H9 (cell line): ENCODE measurements at regions not wholly inside any gene's neighbourhood (a gene's known extent, or its start where the extent isn't known, plus 50 kb on each side); places are given as distances from the start of the nearest gene placed in this dataset.

Experiments
- DNase-seq: peaks from one replicate; pipeline ENCODE4 v3.0.0-alpha.2; 2017
- H2AFZ ChIP-seq: one replicate; pipeline ENCODE4 v1.6.1; 2013; ENCODE audit warnings: mild to moderate bottlenecking, low read length, control low read depth, moderate library complexity
- H2AK5ac ChIP-seq: 2 replicates; pipeline ENCODE4 v1.6.1; 2013; ENCODE audit warnings: low read length, control low read depth, mixed read lengths; ENCODE audit not compliant: insufficient read length
- H2BK120ac ChIP-seq: one replicate; pipeline ENCODE4 v1.6.1; 2013; ENCODE audit warnings: low read depth, mild to moderate bottlenecking, low read length, control low read depth, inconsistent platforms; ENCODE audit not compliant: poor library complexity, severe bottlenecking
- H2BK12ac ChIP-seq: 2 replicates; pipeline ENCODE4 v1.6.1; 2013; ENCODE audit warnings: low read length, control low read depth, mixed read lengths, low read depth; ENCODE audit not compliant: insufficient read length
- H2BK15ac ChIP-seq: 2 replicates; pipeline ENCODE4 v1.6.1; 2013; ENCODE audit warnings: low read depth, low read length, control low read depth
- H2BK20ac ChIP-seq: one replicate; pipeline ENCODE4 v1.6.1; 2013; ENCODE audit warnings: low read depth, mild to moderate bottlenecking, low read length, control low read depth, inconsistent platforms; ENCODE audit not compliant: poor library complexity, severe bottlenecking
- H2BK5ac ChIP-seq: 2 replicates; pipeline ENCODE4 v1.6.1; 2013; ENCODE audit warnings: low read length, control low read depth, mixed read lengths; ENCODE audit not compliant: insufficient read length
- H3K14ac ChIP-seq: 2 replicates; pipeline ENCODE4 v1.6.1; 2013; ENCODE audit warnings: low read length, control low read depth; ENCODE audit not compliant: insufficient read depth
- H3K18ac ChIP-seq: 2 replicates; pipeline ENCODE4 v1.6.1; 2013; ENCODE audit warnings: low read depth, mild to moderate bottlenecking, mixed read lengths, low read length, control low read depth; ENCODE audit not compliant: insufficient read length
- H3K23ac ChIP-seq: 2 replicates; pipeline ENCODE4 v1.6.1; 2013; ENCODE audit warnings: low read length, control low read depth, mixed read lengths, low read depth; ENCODE audit not compliant: insufficient read length
- H3K23me2 ChIP-seq: 2 replicates; pipeline ENCODE4 v1.6.1; 2013; ENCODE audit warnings: low read depth, mild to moderate bottlenecking, mixed read lengths, low read length, control low read depth; ENCODE audit not compliant: insufficient read length, poor library complexity, severe bottlenecking
- H3K27ac ChIP-seq: 2 replicates; pipeline ENCODE4 v1.5.1; 2013; ENCODE audit warnings: low read length, control low read depth, mixed read lengths, low read depth; ENCODE audit not compliant: insufficient read length
- H3K27me3 ChIP-seq: 2 replicates; pipeline ENCODE4 v1.6.1; 2013; ENCODE audit warnings: low read length, control low read depth, inconsistent platforms; ENCODE audit not compliant: insufficient read depth
- H3K4ac ChIP-seq: 2 replicates; pipeline ENCODE4 v1.6.1; 2013; ENCODE audit warnings: low read depth, mild to moderate bottlenecking, control low read depth, inconsistent platforms, low read length, moderate library complexity
- H3K4me1 ChIP-seq: 2 replicates; pipeline ENCODE4 v1.6.1; 2013; ENCODE audit warnings: low read length, control low read depth, inconsistent platforms; ENCODE audit not compliant: insufficient read depth
- H3K4me2 ChIP-seq: 2 replicates; pipeline ENCODE4 v1.6.1; 2013; ENCODE audit warnings: low read length, control low read depth, mixed read lengths; ENCODE audit not compliant: insufficient read length, insufficient read depth
- H3K56ac ChIP-seq: 2 replicates; pipeline ENCODE4 v1.6.1; 2013; ENCODE audit warnings: low read depth, mild to moderate bottlenecking, mixed read lengths, low read length, control low read depth; ENCODE audit not compliant: insufficient read length
- H3K79me1 ChIP-seq: 2 replicates; pipeline ENCODE4 v1.6.1; 2013; ENCODE audit warnings: low read depth, mild to moderate bottlenecking, moderate library complexity, low read length, control low read depth, inconsistent platforms; ENCODE audit not compliant: insufficient read depth, poor library complexity, severe bottlenecking
- H3K79me2 ChIP-seq: 2 replicates; pipeline ENCODE4 v1.6.1; 2013; ENCODE audit warnings: low read length, control low read depth, inconsistent platforms; ENCODE audit not compliant: insufficient read depth
- H3K9ac ChIP-seq: 2 replicates; pipeline ENCODE4 v1.6.1; 2013; ENCODE audit warnings: low read length, control low read depth, mixed read lengths; ENCODE audit not compliant: insufficient read length; ENCODE audit errors: extremely low read depth
- H3K9me3 ChIP-seq: one replicate; pipeline ENCODE4 v1.6.1; 2013; ENCODE audit warnings: low read depth, low read length, inconsistent platforms; ENCODE audit not compliant: control insufficient read depth
- H3T11ph ChIP-seq: one replicate; pipeline ENCODE4 v1.6.1; 2013; ENCODE audit warnings: mild to moderate bottlenecking, low read length, control low read depth, inconsistent platforms
- H4K20me1 ChIP-seq: one replicate; pipeline ENCODE4 v1.6.1; 2013; ENCODE audit not compliant: control insufficient read depth, insufficient read length, insufficient read depth
- H4K5ac ChIP-seq: 2 replicates; pipeline ENCODE4 v1.6.1; 2013; ENCODE audit warnings: low read depth, mild to moderate bottlenecking, mixed read lengths, low read length, control low read depth; ENCODE audit not compliant: insufficient read length
- H4K8ac ChIP-seq: replicated peaks from 2 replicates; pipeline ENCODE4 v1.6.1; 2013; ENCODE audit warnings: low read length, control low read depth, mixed read lengths, low read depth; ENCODE audit not compliant: insufficient read length
- H4K91ac ChIP-seq: 2 replicates; pipeline ENCODE4 v1.6.1; 2013; ENCODE audit warnings: low read depth, mild to moderate bottlenecking, moderate library complexity, mixed read lengths, low read length, control low read depth; ENCODE audit not compliant: insufficient read length
- H3K27ac Mint-ChIP-seq, 3 experiments: 2 replicates in 2 of 3; 3 replicates in 1 of 3; pipeline ENCODE4 v1.8.0; 2020 to 2021; ENCODE audit warnings: mixed read lengths in 3 of 3, mild to moderate bottlenecking in 1 of 3, moderate library complexity in 1 of 3
- H3K27me3 Mint-ChIP-seq: 2 replicates; pipeline ENCODE4 v1.8.0; 2021; ENCODE audit warnings: low read depth, mild to moderate bottlenecking, moderate library complexity, mixed read lengths
- H3K36me3 Mint-ChIP-seq, 3 experiments: 2 replicates in 2 of 3; 3 replicates in 1 of 3; pipeline ENCODE4 v1.8.0; 2020 to 2021; ENCODE audit warnings: low read depth in 3 of 3, mixed read lengths in 3 of 3; ENCODE audit not compliant: insufficient read depth in 1 of 3
- H3K4me1 Mint-ChIP-seq, 2 experiments: 2 replicates each; pipeline ENCODE4 v1.8.0; 2020; ENCODE audit warnings: mixed read lengths in 2 of 2
- H3K4me3 Mint-ChIP-seq, 2 experiments: 2 replicates in 1 of 2; 3 replicates in 1 of 2; pipeline ENCODE4 v1.8.0; 2020 to 2021; ENCODE audit warnings: mild to moderate bottlenecking in 2 of 2, mixed read lengths in 2 of 2, moderate library complexity in 1 of 2
- H3K9me3 Mint-ChIP-seq, 2 experiments: 2 replicates in 1 of 2; 3 replicates in 1 of 2; pipeline ENCODE4 v1.8.0; 2020; ENCODE audit warnings: mild to moderate bottlenecking in 2 of 2, mixed read lengths in 2 of 2, moderate library complexity in 1 of 2
- TF ChIP-seq, protein P1 (sequence below): fragments of 200-600 bp; sonication (generic); conservative IDR thresholded peaks from 3 replicates; pipeline ENCODE4 v1.8.0; 2021; ENCODE audit warnings: antibody characterized with exemption, mild to moderate bottlenecking

DNA sequence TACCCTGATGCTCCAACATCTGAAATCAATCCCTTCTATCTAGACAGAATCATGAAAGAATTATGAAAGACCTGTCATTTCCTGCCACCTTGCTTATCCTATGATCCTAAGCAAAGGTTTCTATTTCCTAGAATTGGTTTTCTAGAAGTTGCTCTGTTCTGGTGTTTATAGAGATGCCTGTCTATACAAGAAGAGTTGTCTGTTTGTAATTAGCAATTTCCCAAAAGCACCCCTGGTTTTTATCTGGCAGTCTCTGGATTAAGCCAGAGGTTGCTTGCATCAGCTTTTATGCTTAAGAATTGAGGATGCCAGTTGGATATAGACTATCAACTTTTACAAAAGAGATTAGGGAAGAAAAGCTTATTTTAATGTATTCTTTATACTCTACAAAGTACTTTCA is 133.0 kb upstream of the EFNA5 start:
- H3K14ac ChIP-seq = no peak overlapping the region
- peaks cover 26% of the 10 kb centered on the region for H3K4me1 ChIP-seq
- H3K56ac ChIP-seq = no peak overlapping the region
- no peak overlapping the region for H2AFZ ChIP-seq
- peaks cover 9 to 10% of the 10 kb centered on the region in 2 experiments for H3K4me1 Mint-ChIP-seq
- no peaks in the 10 kb centered on the region for H3K27me3 ChIP-seq
- H4K8ac ChIP-seq = no peak overlapping the region
- no peaks in the 10 kb centered on the region for H4K20me1 ChIP-seq
- no peaks in the 10 kb centered on the region for H3K23me2 ChIP-seq
- no peak overlapping the region for H3K23ac ChIP-seq
- TF ChIP-seq, protein P1, sequence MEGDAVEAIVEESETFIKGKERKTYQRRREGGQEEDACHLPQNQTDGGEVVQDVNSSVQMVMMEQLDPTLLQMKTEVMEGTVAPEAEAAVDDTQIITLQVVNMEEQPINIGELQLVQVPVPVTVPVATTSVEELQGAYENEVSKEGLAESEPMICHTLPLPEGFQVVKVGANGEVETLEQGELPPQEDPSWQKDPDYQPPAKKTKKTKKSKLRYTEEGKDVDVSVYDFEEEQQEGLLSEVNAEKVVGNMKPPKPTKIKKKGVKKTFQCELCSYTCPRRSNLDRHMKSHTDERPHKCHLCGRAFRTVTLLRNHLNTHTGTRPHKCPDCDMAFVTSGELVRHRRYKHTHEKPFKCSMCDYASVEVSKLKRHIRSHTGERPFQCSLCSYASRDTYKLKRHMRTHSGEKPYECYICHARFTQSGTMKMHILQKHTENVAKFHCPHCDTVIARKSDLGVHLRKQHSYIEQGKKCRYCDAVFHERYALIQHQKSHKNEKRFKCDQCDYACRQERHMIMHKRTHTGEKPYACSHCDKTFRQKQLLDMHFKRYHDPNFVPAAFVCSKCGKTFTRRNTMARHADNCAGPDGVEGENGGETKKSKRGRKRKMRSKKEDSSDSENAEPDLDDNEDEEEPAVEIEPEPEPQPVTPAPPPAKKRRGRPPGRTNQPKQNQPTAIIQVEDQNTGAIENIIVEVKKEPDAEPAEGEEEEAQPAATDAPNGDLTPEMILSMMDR = no peak
- no peak overlapping the region for H2BK20ac ChIP-seq
- H4K91ac ChIP-seq = no peak overlapping the region
- no peak overlapping the region for H3K4me3 Mint-ChIP-seq
- no peaks in the 10 kb centered on the region; a peak in 1 of 5 replicates for H3K9me3 Mint-ChIP-seq
- no peaks in the 10 kb centered on the region for H3K27me3 Mint-ChIP-seq
- no peaks in the 10 kb centered on the region for H3K79me2 ChIP-seq
- no peak overlapping the region for H2BK12ac ChIP-seq
- no peak overlapping the region for H2AK5ac ChIP-seq
- H3T11ph ChIP-seq = no peak overlapping the region
- no peak overlapping the region for H3K18ac ChIP-seq
- DNase-seq = no peak
- no peak overlapping the region for H3K4me2 ChIP-seq
- no peak overlapping the region for H2BK120ac ChIP-seq
- no peak overlapping the region for H3K27ac Mint-ChIP-seq
- H2BK5ac ChIP-seq = no peak overlapping the region
- no peak overlapping the region for H3K27ac ChIP-seq
- no peak overlapping the region for H4K5ac ChIP-seq
- no peak overlapping the region for H3K9ac ChIP-seq
- no peaks in the 10 kb centered on the region; a peak in 1 of 7 replicates for H3K36me3 Mint-ChIP-seq
- H2BK15ac ChIP-seq = no peak overlapping the region
- no peak overlapping the region for H3K4ac ChIP-seq
- no peaks in the 10 kb centered on the region for H3K79me1 ChIP-seq
- no peaks in the 10 kb centered on the region for H3K9me3 ChIP-seq
